Left ventricle myocardium inferior (tissue), 1 donor: ENCODE measurements at regions not wholly inside any gene's neighbourhood (a gene's known extent, or its start where the extent isn't known, plus 50 kb on each side); places are given as distances from the start of the nearest gene placed in this dataset.
A peak's percentile ranks its signal among the peaks of the same experiment; 100 is the strongest.

Experiments used
- DNase-seq: peaks from one replicate; pipeline ENCODE4 v3.0.0-alpha.2; 2020
- H3K27ac ChIP-seq: fragments of 200-600 bp; replicated peaks from 2 replicates; pipeline ENCODE4 v1.8.0; 2021
- H3K27me3 ChIP-seq: fragments of 200-600 bp; 2 replicates; pipeline ENCODE4 v1.8.0; 2021; ENCODE audit warnings: low read depth
- H3K36me3 ChIP-seq: fragments of 200-600 bp; 2 replicates; pipeline ENCODE4 v1.8.0; 2021
- H3K4me1 ChIP-seq: fragments of 200-600 bp; 2 replicates; pipeline ENCODE4 v1.8.0; 2021
- H3K4me3 ChIP-seq: fragments of 200-600 bp; 2 replicates; pipeline ENCODE4 v1.8.0; 2021; ENCODE audit warnings: mild to moderate bottlenecking, moderate library complexity
- H3K9me3 ChIP-seq: fragments of 200-600 bp; replicated peaks from 2 replicates; pipeline ENCODE4 v1.8.0; 2021
- intact Hi-C: fragments of 100-400 bp; cut with micrococcal nuclease; formaldehyde crosslinking; loops from one replicate; pipeline ENCODE4 v1.11.0; 2022
- TF ChIP-seq, protein P1 (sequence below): fragments of 200-600 bp; IDR thresholded peaks from 2 replicates; pipeline ENCODE4 v1.8.0; 2021; ENCODE audit warnings: antibody characterized with exemption, mild to moderate bottlenecking, borderline replicate concordance
- donor health status: DM: no; HTN: yes; CAD: no; lungs with severe emphysema.

DNA sequence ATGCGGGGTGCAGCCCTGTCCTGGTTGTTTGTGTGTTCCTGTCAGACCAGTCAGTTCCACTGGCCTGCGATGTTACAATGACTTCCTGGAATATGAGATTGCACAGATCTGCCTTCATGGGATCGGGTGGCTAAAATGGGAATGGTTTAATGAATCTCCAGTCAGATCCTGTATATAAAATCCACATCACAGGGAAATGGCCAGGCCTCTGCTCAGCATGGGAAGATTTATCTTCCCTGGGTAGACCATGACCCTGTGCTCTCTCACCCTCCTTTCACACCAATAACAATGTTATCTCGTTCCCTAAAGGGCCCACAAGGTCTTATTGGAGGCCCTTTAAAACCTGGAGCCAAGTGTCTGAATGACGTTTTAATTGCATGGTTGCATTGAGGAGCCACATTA is 307.4 kb downstream of the RAB28 start:
- TF ChIP-seq, protein P1, sequence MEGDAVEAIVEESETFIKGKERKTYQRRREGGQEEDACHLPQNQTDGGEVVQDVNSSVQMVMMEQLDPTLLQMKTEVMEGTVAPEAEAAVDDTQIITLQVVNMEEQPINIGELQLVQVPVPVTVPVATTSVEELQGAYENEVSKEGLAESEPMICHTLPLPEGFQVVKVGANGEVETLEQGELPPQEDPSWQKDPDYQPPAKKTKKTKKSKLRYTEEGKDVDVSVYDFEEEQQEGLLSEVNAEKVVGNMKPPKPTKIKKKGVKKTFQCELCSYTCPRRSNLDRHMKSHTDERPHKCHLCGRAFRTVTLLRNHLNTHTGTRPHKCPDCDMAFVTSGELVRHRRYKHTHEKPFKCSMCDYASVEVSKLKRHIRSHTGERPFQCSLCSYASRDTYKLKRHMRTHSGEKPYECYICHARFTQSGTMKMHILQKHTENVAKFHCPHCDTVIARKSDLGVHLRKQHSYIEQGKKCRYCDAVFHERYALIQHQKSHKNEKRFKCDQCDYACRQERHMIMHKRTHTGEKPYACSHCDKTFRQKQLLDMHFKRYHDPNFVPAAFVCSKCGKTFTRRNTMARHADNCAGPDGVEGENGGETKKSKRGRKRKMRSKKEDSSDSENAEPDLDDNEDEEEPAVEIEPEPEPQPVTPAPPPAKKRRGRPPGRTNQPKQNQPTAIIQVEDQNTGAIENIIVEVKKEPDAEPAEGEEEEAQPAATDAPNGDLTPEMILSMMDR: no peak
- Histone ChIP-seq H3K9me3 (no peaks in the 10 kb centered on the region), H3K4me1 (no peaks in the 10 kb centered on the region), H3K36me3 (no peaks in the 10 kb centered on the region), H3K27me3 (no peaks in the 10 kb centered on the region), H3K27ac (no peak overlapping the region), H3K4me3 (no peak overlapping the region)
- no peak for DNase-seq
- intact Hi-C loops: no loop called here

DNA sequence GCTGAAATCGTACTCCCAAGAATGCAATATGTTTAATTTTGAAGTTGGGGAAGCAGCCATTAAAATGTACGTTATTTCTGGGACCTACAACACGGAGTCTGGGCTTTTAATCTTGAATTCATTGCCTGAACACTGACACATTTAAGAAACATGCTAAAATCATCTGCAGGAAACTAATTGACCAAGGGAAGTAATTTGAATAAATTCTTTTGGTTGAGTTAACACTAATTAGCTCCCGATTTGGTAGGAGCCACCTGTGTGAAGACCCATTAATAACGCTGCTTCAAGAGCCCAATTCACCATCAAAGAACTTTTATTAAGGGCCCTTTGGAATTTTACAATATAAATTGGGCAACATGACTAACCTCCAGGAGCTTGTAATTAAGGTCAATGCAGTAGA is 309.2 kb downstream of the RAB28 start:
- TF ChIP-seq, protein P1: no peak
- H3K27ac ChIP-seq: peak overlapping the region; percentile 69

DNA sequence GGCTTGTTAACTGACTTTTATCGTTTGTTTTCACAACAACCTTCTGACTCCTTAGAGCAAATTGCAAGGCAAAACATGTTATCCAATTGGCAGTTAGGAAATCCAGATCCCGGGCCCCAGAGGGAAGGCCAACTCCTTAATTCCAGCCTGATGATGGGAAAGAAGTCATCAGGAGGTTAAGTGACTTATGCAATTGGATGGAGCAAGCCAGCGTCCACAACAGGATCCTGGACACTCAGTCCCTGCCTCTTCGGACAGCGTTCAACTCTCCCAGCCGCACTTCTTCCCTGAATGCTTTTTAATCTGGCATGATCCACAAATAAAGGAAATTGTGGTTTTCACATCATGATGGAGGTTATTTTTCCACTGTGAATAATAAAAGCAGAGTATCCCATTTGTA is 310.1 kb downstream of the RAB28 start:
- no peaks in the 10 kb centered on the region for H3K4me1 ChIP-seq
- H3K9me3 ChIP-seq: no peaks in the 10 kb centered on the region
- H3K36me3 ChIP-seq: no peaks in the 10 kb centered on the region
- TF ChIP-seq, protein P1: no peak
- H3K27me3 ChIP-seq: no peaks in the 10 kb centered on the region
- peak overlapping the region; percentile 69 for H3K27ac ChIP-seq
- intact Hi-C loops: no loop called here
- H3K4me3 ChIP-seq: no peak overlapping the region
- DNase-seq: peak; percentile 59

More for the DNA sequence above, 309.2 kb downstream of the RAB28 start:
- no peak for DNase-seq
- Histone ChIP-seq H3K4me3 (no peak overlapping the region), H3K27me3 (no peaks in the 10 kb centered on the region), H3K4me1 (no peaks in the 10 kb centered on the region), H3K9me3 (no peaks in the 10 kb centered on the region), H3K36me3 (no peaks in the 10 kb centered on the region)
- intact Hi-C loops: no loop called here

DNA sequence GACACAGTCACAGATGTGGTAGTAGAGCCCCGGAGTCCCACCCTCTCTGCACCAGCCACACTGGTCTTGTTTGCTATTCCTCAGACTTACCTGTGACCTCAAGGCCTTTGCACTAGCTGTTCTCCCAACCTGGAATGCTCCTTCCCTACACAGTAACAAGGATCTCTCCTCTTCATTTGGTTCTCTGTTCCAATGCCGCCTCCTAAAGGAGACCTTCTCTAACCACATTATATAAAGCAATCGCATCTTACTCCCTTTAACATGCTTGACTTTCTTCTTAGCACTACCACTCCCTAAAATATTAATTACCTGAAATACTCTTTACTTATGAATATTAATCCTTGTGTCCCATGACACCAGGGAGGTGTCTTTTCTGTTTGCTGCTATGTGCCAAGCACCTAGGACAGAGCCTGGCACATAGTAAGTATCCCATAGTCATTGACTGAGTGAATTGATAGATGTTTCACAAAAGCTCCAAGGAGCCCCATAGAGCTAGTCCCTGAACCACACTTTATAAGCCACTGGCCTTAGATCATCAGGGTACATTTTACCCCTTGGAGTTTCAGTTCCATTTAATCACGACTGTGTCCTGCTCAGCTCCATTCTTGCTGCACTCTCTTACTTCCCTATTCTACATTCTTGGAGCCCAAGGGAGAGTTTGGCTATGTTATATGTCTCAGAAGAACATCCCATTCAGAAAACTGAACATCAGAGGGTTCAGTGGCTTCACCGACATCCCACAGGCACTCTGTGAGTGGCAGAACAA is 312.7 kb downstream of the RAB28 start:
- Histone ChIP-seq H3K27me3 (no peaks in the 10 kb centered on the region), H3K4me3 (no peak overlapping the region), H3K4me1 (no peaks in the 10 kb centered on the region), H3K36me3 (no peaks in the 10 kb centered on the region), H3K9me3 (no peaks in the 10 kb centered on the region), H3K27ac (no peak overlapping the region)
- TF ChIP-seq, protein P1: no peak
- DNase-seq: no peak
- intact Hi-C loops: no loop called here

- intact Hi-C loops: no loop called here
- Histone ChIP-seq H3K36me3 (no peaks in the 10 kb centered on the region), H3K9me3 (no peaks in the 10 kb centered on the region), H3K27ac (no peak overlapping the region), H3K4me3 (no peak overlapping the region), H3K4me1 (no peaks in the 10 kb centered on the region), H3K27me3 (no peaks in the 10 kb centered on the region)
- TF ChIP-seq, protein P1: no peak
- no peak for DNase-seq
Observed at GRCh38 chr4:13169731-13170525, 314.2 kb downstream of the RAB28 start.
